Natural killer cell (primary cell): ENCODE measurements at regions not wholly inside any gene's neighbourhood (a gene's known extent, or its start where the extent isn't known, plus 50 kb on each side); places are given as distances from the start of the nearest gene placed in this dataset.

Experiments
- ATAC-seq, 3 donors: fragments of 150-1000 bp in 2 of 3; fragments of 200-7000 bp in 1 of 3; cut with Tn5 transposase; 1 replicate in 1 of 3; 2 replicates in 2 of 3; pipeline ENCODE4 v1.10.0; 2021; ENCODE audit warnings: mild to moderate bottlenecking in 2 of 3, moderate library complexity in 2 of 3
- DNase-seq, 2 donors: peaks; one replicate each; pipeline versions ENCODE4 v3.0.0 to v3.0.0-alpha.2; 2013 to 2021; ENCODE audit warnings: mixed read lengths in 1 of 2
- H3K27ac ChIP-seq: one replicate; pipeline ENCODE4 v1.5.1; 2013; ENCODE audit warnings: mild to moderate bottlenecking, low read length
- H3K27me3 ChIP-seq: one replicate; pipeline ENCODE4 v1.6.1; 2013; ENCODE audit warnings: low read length; ENCODE audit not compliant: control insufficient read depth, insufficient read depth
- H3K36me3 ChIP-seq: one replicate; pipeline ENCODE4 v1.6.1; 2013; ENCODE audit warnings: low read length; ENCODE audit not compliant: control insufficient read depth, insufficient read depth
- H3K4me1 ChIP-seq: one replicate; pipeline ENCODE4 v1.6.1; 2013; ENCODE audit warnings: low read length; ENCODE audit not compliant: control insufficient read depth, insufficient read depth
- H3K4me3 ChIP-seq: one replicate; pipeline ENCODE4 v1.5.1; 2013; ENCODE audit warnings: low read length
- H3K9me3 ChIP-seq: one replicate; pipeline ENCODE4 v1.6.1; 2013; ENCODE audit warnings: low read length; ENCODE audit not compliant: control insufficient read depth, insufficient read depth
- H3K27ac Mint-ChIP-seq, 2 donors: one replicate each; pipeline ENCODE4 v1.8.0; 2022; ENCODE audit warnings: mild to moderate bottlenecking in 2 of 2, mixed read lengths in 2 of 2, moderate library complexity in 1 of 2
- H3K27me3 Mint-ChIP-seq, 2 donors: one replicate each; pipeline ENCODE4 v1.8.0; 2022; ENCODE audit warnings: low read depth in 2 of 2, mixed read lengths in 2 of 2
- H3K36me3 Mint-ChIP-seq: one replicate; pipeline ENCODE4 v1.8.0; 2022; ENCODE audit warnings: mixed read lengths
- H3K4me1 Mint-ChIP-seq, 2 donors: one replicate each; pipeline ENCODE4 v1.8.0; 2022; ENCODE audit warnings: mixed read lengths in 2 of 2
- H3K4me3 Mint-ChIP-seq: one replicate; pipeline ENCODE4 v1.8.0; 2022; ENCODE audit warnings: mild to moderate bottlenecking, moderate library complexity, mixed read lengths
- H3K9me3 Mint-ChIP-seq, 2 donors: one replicate each; pipeline ENCODE4 v1.8.0; 2022; ENCODE audit warnings: mixed read lengths in 2 of 2
- WGBS: methylation state at CpG from one replicate; pipeline ENCODE4 v1.1.7; 2013; ENCODE audit warnings: missing lambda C conversion rate; ENCODE audit not compliant: insufficient coverage; 5-methylcytosine and 5-hydroxymethylcytosine counted together
- intact Hi-C: fragments of 100-400 bp; cut with micrococcal nuclease; formaldehyde crosslinking; loops from one replicate; pipeline ENCODE4 v1.14.2; 2022
- TF ChIP-seq, protein P1 (sequence below): fragments of 200-600 bp; IDR thresholded peaks from one replicate; pipeline ENCODE4 v1.8.0; 2022; ENCODE audit warnings: antibody characterized with exemption

DNA sequence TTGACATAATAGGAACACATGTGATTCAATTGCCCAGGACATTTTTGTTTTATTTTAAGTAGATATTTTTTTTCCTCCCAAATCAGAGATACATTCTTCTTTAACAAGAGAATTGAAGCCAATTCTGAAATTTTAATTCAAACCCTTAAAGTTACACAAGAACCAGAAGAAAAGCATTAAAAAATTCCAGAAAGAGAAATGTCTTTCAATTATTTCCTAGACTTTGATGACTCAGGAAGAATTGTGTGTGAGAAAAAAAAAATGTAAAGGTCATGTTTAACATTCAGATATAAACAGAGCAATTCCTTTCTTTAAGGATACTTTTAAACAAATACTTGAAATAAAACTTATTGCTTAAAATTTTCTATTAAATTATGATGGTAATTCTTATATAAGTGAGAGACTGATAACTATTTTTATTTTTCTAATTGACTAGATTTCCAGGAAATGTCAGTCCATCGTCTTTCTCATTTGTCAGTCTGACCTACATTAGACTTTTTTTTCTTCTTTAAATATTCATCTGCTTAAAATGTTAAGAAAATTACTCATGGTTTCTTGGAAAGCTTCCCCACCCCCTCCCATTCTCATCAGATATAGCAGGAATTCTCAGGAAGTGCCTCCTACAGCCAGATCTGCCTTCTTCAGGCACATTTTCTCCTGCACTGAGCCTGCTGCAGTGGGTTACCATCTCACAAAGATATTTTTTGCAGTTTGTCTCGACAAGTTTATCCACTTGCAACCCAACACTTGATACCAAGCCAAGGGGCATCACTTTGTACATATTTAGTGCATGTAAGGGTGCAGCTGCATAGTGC lies 261.8 kb upstream of the CBLB start:
- H3K36me3 Mint-ChIP-seq, result no peaks in the 10 kb centered on the region
- H3K27ac ChIP-seq, result no peak overlapping the region
- intact Hi-C loops, result no loop called here
- H3K9me3 Mint-ChIP-seq, result peaks cover 0 to 2% of the 10 kb centered on the region in 2 donors
- no peaks in the 10 kb centered on the region for H3K27me3 ChIP-seq
- ATAC-seq (no peak), DNase-seq (no peak)
- no peaks in the 10 kb centered on the region for H3K9me3 ChIP-seq
- WGBS, result 84% methylated on average over 2 of the region's 2 CpGs
- H3K27me3 Mint-ChIP-seq, result no peaks in the 10 kb centered on the region
- TF ChIP-seq, protein P1, sequence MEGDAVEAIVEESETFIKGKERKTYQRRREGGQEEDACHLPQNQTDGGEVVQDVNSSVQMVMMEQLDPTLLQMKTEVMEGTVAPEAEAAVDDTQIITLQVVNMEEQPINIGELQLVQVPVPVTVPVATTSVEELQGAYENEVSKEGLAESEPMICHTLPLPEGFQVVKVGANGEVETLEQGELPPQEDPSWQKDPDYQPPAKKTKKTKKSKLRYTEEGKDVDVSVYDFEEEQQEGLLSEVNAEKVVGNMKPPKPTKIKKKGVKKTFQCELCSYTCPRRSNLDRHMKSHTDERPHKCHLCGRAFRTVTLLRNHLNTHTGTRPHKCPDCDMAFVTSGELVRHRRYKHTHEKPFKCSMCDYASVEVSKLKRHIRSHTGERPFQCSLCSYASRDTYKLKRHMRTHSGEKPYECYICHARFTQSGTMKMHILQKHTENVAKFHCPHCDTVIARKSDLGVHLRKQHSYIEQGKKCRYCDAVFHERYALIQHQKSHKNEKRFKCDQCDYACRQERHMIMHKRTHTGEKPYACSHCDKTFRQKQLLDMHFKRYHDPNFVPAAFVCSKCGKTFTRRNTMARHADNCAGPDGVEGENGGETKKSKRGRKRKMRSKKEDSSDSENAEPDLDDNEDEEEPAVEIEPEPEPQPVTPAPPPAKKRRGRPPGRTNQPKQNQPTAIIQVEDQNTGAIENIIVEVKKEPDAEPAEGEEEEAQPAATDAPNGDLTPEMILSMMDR, result no peak
- H3K36me3 ChIP-seq, result no peaks in the 10 kb centered on the region
- H3K4me1 Mint-ChIP-seq, result no peaks in the 10 kb centered on the region
- H3K4me3 ChIP-seq, result no peak overlapping the region
- no peak overlapping the region for H3K4me3 Mint-ChIP-seq
- H3K27ac Mint-ChIP-seq, result no peak overlapping the region
- no peaks in the 10 kb centered on the region for H3K4me1 ChIP-seq

DNA sequence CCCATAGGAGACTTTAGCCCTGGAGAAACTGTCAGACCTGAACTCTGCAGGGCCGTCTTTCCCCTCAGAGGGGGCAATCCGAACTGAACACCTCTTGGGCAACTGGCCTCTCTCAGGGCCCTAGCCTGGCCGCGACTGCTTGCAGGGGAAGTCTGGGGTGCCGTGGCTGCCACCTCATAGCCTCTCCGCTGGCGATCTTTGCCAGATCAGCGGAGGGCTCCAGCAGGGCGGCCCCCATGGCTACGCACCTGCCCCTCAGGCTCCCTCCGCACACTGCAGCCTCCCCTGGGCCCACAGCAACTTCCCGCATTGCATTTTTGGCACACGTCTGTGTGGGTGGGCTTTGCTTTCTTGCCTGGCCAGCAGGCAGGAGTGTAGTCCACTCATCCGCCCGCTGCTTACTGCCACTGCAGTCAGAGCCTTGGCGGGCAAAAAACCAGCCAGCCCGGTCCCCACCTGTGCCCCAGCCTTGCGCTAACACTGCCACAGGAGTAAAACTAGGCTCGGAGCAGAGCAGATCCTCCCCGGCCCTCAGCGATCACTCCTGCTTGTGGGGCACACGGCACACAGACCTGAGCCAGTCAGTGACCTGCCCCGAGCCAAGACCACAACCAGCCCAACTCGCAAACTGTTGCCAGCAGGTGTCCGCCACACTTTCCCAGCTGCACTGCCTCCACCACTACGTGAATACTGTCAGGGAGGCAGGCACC lies 266.8 kb upstream of the CBLB start:
- no peak for DNase-seq
- Histone ChIP-seq H3K4me1 (no peaks in the 10 kb centered on the region), H3K27me3 (no peaks in the 10 kb centered on the region), H3K4me3 (no peak overlapping the region), H3K36me3 (no peaks in the 10 kb centered on the region), H3K27ac (no peak overlapping the region), H3K9me3 (no peaks in the 10 kb centered on the region)
- TF ChIP-seq, protein P1, result no peak
- intact Hi-C loops, result no loop called here
- H3K27me3 Mint-ChIP-seq, result no peaks in the 10 kb centered on the region
- WGBS, result 94% methylated on average over 26 of the region's 26 CpGs
- no peaks in the 10 kb centered on the region for H3K36me3 Mint-ChIP-seq
- H3K9me3 Mint-ChIP-seq, result peaks cover 0 to 2% of the 10 kb centered on the region in 2 donors
- H3K4me1 Mint-ChIP-seq, result no peaks in the 10 kb centered on the region
- H3K27ac Mint-ChIP-seq, result no peak overlapping the region
- no peak for ATAC-seq
- no peak overlapping the region for H3K4me3 Mint-ChIP-seq

DNA sequence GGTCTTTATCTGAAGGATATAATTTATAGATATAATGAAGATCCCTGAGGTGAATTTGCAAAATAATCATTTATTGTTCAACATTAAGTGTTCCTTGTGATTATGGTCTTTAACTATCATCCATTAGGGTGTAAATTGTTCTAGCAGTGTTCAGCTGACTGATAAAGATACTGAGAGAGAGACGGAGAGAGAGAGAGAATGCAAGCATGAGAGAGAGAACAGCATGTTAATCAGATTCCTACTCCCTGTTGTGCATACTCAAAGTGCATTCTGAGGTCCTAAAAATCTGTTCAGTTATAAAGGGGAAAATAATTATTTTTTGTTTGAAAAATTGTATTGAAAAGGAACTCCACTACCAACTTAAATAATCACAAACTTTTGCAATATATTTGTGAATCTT lies 271.0 kb upstream of the CBLB start:
- H3K9me3 Mint-ChIP-seq, result no peaks in the 10 kb centered on the region
- WGBS, result 100% methylated on average over 1 of the region's 1 CpG
- H3K9me3 ChIP-seq, result no peaks in the 10 kb centered on the region
- no peak for ATAC-seq
- DNase-seq, result no peak
- no peaks in the 10 kb centered on the region for H3K36me3 Mint-ChIP-seq
- H3K4me3 Mint-ChIP-seq, result no peak overlapping the region
- no peaks in the 10 kb centered on the region for H3K4me1 Mint-ChIP-seq
- intact Hi-C loops, result no loop called here
- H3K4me1 ChIP-seq, result no peaks in the 10 kb centered on the region
- H3K27ac ChIP-seq, result no peak overlapping the region
- TF ChIP-seq, protein P1, result no peak
- H3K27me3 Mint-ChIP-seq, result no peaks in the 10 kb centered on the region
- H3K36me3 ChIP-seq, result no peaks in the 10 kb centered on the region
- no peaks in the 10 kb centered on the region for H3K27me3 ChIP-seq
- H3K27ac Mint-ChIP-seq, result no peak overlapping the region
- H3K4me3 ChIP-seq, result no peak overlapping the region
